Fibroblast of skin of left quadriceps (primary cell): ENCODE measurements at regions not wholly inside any gene's neighbourhood (a gene's known extent, or its start where the extent isn't known, plus 50 kb on each side); places are given as distances from the start of the nearest gene placed in this dataset.

Experiments
- DNase-seq, 2 experiments: peaks; one replicate each; pipeline ENCODE4 v3.0.0-alpha.2; 2013; ENCODE audit warnings: low read depth in 2 of 2

- peak; percentile 66 to 67 for DNase-seq
These were observed 53.3 kb downstream of the FOXD1 start for GRCh38 chr5:73395256-73395655.

- DNase-seq = no peak
These were observed 54.0 kb downstream of the FOXD1 start for GRCh38 chr5:73394610-73395009.

- no peak for DNase-seq
These were observed 54.7 kb downstream of the FOXD1 start for GRCh38 chr5:73393611-73394489.

DNA sequence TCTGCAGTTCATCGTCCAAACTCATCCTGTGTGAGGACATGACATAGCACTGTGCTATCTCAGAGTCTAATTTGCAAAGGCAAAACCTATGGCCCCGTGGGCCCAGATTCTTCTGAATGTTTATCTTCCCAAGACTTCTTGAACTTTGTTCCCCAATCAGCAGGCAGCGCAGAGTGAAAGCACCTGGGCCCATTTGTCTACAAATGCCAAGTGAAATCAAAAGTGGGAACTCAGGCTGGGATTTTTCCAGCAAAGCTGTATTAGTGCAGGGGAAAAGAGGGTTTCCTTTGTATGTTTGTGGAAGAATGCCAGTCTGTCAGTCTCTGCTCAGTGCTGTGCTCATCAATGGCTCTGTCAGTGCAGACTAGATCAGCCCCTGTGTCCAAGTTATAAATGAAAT is 55.8 kb downstream of the FOXD1 start:
- no peak for DNase-seq

DNA sequence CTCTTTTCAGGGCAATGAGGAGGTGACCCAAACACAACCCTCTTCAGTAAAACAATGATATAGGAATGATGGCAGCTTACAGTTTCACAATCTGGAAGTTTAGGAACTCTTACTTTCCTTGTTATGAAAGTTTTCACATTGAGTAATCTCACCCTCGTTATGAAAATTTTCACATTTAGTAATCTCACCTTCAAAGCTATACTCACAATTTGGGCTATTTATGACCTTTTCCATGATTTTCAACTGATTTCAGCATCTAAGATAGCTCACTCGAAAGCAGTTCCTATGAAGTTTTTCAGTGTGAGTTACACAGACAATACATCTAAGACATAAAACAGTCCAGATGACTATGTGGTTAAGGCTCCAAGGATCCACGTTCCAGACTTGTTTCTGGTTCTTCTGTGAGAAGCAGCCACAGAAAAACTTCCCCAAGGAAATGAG is 57.1 kb downstream of the FOXD1 start:
- DNase-seq = peak; percentile 74 to 76

- DNase-seq = no peak
These were observed 57.6 kb downstream of the FOXD1 start for GRCh38 chr5:73390972-73391371.

GRCh38 chr5:73388740-73389139 is 59.8 kb downstream of the FOXD1 start:
- no peak for DNase-seq

DNA sequence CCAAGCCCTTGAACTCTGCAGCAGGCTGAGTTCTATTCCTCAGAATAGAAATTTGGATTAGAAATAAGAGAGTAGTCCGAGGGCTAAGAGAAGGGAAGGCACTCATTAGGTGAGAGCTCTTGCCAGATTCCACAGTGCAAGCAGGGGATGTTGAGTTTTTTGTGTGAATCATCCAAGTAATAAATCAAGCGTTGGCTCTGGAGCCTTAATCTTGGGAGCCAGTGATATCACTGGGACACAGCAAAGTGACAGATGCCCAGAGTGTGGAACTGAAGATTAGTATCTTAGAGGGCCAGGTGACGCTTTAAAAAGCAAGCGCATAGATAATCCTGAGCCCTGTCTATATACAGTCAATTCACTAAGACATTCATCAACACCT is 60.3 kb downstream of the FOXD1 start:
- no peak for DNase-seq

DNA sequence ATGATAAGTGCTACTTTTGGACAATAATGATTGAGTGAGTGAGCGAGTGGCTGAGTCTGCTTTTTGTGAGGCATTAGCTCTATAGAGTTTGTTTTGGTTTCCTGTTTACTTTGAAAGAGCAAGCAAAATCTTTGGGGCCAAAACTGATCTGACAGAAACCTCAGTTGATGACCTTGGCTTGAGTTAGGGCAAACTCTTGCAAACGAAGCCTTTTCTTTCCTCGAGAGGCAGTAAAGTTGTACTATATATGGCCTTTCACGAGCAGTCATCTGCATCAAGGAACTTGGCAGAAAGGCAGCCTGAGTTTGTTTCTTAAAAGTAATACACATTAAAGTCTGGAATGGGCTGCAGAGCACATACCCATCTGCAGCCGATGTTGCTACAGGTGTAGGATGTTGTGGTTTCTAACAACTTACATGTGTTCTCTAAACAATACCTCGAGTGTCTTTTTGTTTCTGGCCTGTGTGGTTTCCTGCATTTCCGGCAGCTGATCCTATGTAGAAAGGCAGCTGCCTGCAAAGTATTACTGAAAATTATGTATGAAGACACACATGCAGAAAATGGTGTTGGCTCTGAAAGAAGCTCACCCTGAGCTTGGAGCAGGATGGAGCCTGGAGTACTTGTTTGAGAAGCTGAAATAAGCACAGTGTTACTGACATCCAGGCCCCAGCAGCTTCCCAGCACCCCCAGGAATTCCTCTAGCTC is 60.8 kb downstream of the FOXD1 start:
- DNase-seq = no peak

- DNase-seq = no peak
These were observed 61.4 kb downstream of the FOXD1 start for GRCh38 chr5:73387149-73387591.

GRCh38 chr5:73384861-73385260 is 63.7 kb downstream of the FOXD1 start:
- DNase-seq = no peak

- no peak for DNase-seq
These were observed 66.2 kb downstream of the FOXD1 start for GRCh38 chr5:73382401-73382740.

- no peak for DNase-seq
These were observed 66.8 kb downstream of the FOXD1 start for GRCh38 chr5:73381590-73382400.

DNA sequence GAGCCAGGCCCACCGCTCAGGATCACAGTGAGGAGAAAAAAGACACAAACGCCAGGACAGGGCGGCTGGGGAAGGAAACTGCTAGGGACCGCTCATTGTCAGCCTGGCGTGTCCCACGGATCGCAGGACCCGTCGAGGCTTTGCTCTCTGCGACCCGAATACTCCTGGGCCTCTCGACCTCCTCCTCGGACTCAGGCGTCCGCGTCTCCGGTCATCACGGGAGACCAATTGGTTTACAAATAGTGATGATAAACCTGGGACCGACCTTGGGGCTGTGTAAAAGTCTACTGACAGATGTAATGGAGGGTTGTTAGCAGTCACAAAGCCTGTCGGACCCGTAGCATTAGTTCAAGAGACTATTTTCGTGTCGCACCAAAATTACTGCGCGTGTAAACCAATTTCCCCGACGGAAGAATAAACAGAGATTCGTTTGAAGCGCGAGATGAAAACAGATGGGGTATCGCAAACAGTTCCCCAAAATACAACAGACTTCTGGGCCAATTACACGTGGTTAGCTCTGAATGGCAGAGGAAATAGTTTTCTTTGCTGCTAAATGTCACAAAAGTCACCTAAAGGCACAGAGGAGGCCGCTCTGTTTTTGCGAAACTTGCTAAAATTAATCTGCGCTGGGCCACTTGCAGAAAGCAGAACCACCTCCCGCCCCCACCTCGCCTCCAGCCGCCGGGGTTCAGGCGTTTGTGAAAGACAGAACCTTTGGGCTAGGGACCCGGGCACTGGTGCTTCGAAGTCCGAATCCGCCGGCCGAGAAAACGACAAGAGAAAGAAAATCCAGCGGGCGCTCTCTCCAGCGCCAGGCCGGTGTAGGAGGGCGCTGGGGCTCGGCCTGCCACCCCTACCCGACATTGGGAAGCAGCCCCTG is 67.6 kb downstream of the FOXD1 start:
- no peak for DNase-seq

DNA sequence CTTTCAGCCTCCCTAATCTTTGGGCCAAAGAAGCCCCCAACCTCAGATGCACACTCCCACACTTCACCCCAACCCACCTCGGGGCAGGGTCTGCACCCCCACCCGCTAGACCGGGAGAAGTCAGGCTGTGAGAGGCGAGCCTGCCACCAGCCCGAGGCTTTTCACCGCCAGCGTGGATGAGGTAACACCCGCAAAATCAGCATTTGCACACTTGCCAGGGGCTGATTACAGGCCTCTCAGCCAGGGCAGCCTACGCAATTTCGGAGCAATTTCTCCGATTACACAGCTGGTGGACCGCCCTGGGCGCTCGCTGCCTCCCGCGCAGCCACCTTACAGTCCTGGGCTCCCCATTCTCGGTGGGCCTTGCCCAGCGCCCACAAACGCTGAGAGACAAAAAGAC is 68.5 kb downstream of the FOXD1 start:
- no peak for DNase-seq

DNA sequence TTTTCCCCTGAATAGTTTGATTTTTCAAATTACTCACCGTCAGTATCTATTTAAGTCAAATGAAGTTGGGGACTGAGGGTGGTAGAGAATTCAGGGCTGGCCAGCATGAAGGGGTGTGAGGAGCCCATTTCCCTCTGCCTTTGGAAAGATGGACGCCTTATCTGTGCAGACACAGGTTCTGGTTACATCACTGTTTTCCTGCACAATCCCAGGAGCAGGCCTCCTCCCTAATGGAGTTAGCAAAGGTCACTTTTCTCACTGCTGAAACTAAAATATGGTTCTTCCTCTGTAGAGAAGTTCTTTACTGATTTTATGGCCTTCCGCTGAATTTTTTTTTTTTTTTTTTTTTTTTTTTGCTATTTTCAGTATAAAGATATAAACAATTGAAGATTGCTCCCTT is 69.1 kb downstream of the FOXD1 start:
- no peak for DNase-seq

GRCh38 chr5:73378765-73379164 is 69.8 kb downstream of the FOXD1 start:
- no peak for DNase-seq

- DNase-seq = no peak
These were observed 70.5 kb downstream of the FOXD1 start for GRCh38 chr5:73378070-73378469.

GRCh38 chr5:73376618-73377170 is 71.9 kb downstream of the FOXD1 start:
- DNase-seq = peak in 1 of 2 experiments; percentile 36

DNA sequence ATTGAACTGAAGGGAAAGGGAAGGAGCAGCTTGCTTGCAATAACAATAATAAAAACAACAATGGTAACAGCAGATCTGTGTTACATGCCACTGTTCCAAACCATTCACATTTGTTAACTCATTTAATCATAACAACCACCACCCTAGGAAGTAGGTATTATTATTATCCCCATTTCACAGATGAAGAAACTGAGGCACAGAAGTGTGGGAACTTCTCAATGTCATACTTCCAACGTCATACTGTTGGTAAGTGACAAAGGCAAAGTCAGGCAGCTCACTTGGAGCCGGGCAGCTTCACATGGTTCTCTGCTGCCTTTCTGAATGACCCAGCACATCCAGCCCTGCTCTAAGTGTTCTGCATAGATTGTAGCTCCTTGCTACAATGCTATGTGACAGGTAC is 72.6 kb downstream of the FOXD1 start:
- no peak for DNase-seq

DNA sequence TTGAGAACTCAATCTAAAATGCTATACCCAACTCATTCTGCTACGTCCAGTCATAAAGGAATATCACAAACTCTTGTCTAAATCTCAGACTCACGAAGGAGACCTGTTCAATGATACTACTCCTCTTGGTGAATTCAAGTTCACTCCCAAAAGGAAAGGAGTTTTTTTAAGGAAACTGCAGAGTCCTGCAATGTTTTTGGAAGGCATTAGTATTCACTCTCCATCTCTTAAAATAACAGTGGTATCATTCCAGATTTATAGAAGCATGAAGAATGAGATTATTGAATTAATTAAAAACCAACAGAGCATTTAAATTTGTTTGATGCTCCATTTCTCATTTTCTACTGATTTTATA is 73.4 kb downstream of the FOXD1 start:
- DNase-seq = no peak
